ENCODE measurements at regions not wholly inside any gene's neighbourhood (a gene's known extent, or its start where the extent isn't known, plus 50 kb on each side); places are given as distances from the start of the nearest gene placed in this dataset.
A peak's percentile ranks its signal among the peaks of the same experiment; 100 is the strongest.

GRCh38 chr3:194271460-194272035 is 79.6 kb downstream of the CPN2 start:
- peak overlapping the region; percentile 89 for H3K27ac ChIP-seq
- TF ChIP-seq CTCF (conservative IDR thresholded peaks at IDR 0.05) = no peak

- H3K27ac ChIP-seq = peak overlapping the region; percentile 89; the same call in 1 of the 2 replicates
- TF ChIP-seq CTCF (conservative IDR thresholded peaks at IDR 0.05) = no peak
Observed at GRCh38 chr3:194272221-194272620, 78.9 kb downstream of the CPN2 start.

GRCh38 chr3:194272861-194273742 is 78.0 kb downstream of the CPN2 start:
- H3K27ac ChIP-seq = no peak overlapping the region
- no peak for TF ChIP-seq CTCF (conservative IDR thresholded peaks at IDR 0.05)

- no peak overlapping the region for H3K27ac ChIP-seq
- no peak for TF ChIP-seq CTCF (conservative IDR thresholded peaks at IDR 0.05)
Observed at GRCh38 chr3:194273743-194274310, 77.3 kb downstream of the CPN2 start.

GRCh38 chr3:194274424-194275085 is 76.6 kb downstream of the CPN2 start:
- H3K27ac ChIP-seq = no peak overlapping the region
- no peak for TF ChIP-seq CTCF (conservative IDR thresholded peaks at IDR 0.05)

GRCh38 chr3:194275291-194275690 is 75.8 kb downstream of the CPN2 start:
- TF ChIP-seq CTCF (conservative IDR thresholded peaks at IDR 0.05) = no peak
- no peak overlapping the region for H3K27ac ChIP-seq

GRCh38 chr3:194275721-194276120 is 75.4 kb downstream of the CPN2 start:
- TF ChIP-seq CTCF (conservative IDR thresholded peaks at IDR 0.05) = no peak
- H3K27ac ChIP-seq = no peak overlapping the region

All from VCaP (cell line).